HG02852 (cell line): ENCODE measurements at regions not wholly inside any gene's neighbourhood (a gene's known extent, or its start where the extent isn't known, plus 50 kb on each side); places are given as distances from the start of the nearest gene placed in this dataset.
"Not testable (repeated sequence)": the region's sequence is repeated elsewhere in the genome, so short reads cannot be mapped to it uniquely, and the experiment has no call there.

Experiments used
- ATAC-seq: cut with Tn5 transposase; IDR thresholded peaks from one replicate; pipeline ENCODE4 v1.9.1; 2021; ENCODE audit warnings: mild to moderate bottlenecking, moderate library complexity; ENCODE audit not compliant: unreplicated experiment

DNA sequence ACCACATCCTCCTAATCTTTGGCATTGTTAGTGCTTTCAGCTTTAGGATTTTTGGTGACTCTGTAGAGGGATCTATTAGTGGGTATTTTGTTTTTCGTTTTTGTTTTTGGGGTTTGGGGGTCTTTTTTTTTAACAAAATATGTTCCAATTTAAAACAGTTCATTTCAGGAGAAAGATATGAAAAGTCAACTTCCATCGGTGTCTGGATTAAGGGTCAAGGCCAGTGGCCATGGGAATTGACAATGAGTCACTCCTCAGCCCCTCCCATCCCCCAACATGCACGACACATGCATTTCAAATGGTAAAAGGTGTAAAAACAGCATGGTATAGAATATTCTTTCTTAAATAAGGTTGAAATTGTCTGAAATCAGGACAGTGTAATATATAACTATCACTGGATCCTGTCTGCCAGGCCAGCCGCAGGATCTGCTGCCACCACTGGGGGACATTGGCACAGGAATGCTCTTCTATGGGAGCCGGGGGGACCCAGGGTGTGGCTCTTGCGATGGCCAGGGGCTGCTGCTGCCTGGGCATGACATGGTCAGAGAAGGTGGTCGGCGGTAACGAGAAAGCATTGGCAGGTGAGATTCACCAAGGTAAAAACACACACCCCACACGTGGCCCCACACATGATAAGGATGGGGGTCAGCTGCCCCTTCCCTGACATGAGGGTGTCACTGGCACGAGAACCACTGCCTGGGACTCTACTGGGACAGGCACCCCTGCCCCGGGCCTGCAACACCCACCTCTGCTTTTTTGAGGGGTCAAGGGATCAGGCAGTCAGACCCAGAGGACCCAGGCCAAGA lies 126.2 kb upstream of the KCTD7 start:
- no peak for ATAC-seq

DNA sequence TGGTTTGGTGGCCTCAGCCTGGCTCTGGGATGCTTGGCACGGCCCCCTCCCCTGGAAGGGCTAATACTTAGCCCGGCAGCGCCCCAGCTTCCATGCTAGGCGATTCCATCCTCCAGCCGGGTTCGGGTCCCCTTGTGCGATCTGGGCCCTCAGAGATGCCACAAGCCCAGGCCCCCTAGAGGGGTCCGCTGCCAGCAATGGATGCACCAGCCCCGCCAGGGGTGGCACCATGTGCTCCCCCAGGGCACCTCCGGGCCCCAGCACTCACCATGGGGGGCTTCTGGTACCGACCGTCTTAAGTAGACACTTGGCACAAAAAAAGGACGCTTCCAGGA lies 125.7 kb upstream of the KCTD7 start:
- ATAC-seq: no peak

DNA sequence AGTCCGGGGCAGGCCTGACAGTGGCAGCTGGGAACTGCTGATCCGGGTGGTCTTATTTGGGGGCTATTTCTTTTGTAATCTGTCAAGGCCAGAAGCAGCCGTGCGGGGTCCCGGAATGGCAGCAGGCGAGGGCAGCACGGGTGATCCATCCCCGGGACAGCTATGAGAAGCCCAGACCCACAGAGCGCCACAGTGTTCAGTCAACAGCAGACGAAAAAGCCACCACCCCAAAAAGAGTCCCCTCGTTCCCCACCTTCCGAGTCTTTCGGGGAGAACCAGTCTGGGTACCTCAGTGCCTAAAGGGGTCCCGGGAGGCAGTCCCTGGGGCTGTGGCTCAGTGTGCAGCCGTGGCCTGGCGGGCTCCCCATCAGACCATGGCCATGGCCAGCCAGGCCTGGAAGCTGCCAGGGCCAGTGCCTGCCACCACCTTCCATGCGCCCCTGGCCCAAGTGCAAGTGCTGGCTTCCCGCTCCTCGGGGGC lies 125.1 kb upstream of the KCTD7 start:
- ATAC-seq: no peak

DNA sequence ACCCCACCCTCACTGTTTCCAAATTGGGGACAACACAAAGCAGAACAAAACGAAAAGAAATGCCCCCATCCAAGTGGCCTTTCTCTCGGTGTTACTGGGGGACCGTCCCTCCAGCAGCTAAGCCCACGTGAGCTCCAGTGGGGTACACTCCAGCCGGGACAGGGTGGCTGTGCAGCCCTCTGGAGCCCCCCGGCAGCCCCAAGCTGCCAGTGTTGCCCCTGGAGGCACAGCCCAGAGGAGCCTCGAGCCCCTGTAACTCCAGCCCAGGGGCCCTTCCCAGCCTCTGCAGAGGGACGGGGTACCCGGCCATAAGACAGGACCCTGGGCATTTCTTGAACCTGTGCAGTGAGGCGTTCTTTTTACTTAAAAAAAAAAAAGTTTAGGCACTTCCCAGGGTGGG lies 124.5 kb upstream of the KCTD7 start:
- no peak for ATAC-seq

DNA sequence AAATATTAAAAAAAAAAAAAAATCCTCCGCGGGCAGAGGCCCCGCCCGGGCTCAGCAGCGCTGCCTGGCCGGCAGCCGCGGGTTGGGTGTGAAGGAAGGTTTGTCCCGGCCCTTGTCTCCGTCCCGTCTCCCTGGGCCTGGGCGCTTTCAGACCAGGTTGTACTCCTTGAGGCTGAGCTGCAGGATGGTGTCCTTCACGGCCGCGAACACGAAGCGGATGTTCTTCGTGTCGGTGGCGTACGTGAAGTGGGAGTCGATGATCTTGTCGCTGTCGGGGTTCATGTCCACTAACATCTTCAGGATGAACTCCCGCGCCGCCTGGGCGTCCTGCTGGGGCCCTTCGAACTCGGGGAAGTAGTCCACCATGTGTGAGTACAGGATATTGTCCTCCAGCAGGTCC lies 123.7 kb upstream of the KCTD7 start:
- no peak for ATAC-seq

DNA sequence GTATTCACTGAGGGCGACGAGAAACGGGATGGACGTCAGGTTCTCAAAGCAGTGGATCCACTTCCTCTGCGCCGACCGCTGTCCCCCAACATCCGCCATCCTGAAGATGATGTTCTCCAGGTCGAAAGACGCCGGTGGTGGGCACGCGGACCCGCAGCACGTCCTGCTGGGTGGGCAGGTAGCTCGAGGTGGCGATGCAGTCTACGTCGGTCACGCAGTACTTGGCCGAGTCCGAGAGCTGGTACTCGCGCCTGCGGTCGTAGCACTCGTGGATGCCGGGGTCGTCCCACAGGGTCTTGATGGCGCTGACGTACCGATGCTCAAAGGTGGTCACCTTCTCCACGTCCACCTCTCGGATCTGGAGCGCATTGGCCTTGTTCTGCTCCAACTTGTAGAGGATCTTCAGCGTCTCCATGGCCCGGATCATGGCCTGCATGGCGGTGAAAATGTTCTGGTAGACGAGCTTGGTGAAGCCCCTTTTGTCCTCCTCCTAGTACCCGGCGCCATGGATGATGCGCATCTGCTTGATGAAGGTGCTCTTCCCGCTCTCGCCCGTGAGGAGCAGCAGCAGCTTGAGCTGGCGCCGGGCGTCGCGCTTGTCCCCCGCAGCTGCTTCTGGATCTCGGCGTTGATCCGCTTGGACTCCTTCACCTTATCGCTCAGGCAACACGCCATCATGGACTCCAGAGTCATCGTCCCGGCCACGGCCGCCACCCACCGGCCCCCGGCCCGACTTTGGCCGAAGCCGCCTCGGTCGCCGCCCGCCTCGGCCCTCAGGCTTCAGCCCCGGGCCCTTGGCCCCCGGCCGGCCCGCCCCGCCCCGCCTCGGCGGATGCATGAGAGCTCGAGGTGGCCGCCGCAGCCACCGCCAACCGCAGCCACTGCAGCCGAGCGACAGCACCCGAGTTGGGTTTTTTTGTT lies 122.9 kb upstream of the KCTD7 start:
- ATAC-seq: no peak

DNA sequence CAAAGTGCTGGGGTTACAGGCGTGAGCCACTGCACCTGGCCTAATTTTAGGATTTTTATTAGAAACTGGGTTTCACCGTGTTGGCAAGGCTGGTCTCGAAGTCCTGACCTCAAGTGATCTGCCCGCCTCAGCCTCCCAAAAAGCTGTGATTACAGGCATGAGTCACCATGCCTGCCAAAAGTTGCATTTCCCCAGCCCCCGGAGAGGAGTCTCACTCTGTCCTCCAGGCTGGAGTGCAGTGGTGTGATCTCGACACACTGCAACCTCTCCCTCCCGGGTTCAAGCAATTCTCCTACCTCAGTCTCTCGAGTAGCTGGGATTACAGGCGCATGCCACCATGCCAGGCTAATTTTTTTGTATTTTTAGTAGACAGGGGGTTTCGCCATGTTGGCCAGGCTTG lies 122.0 kb upstream of the KCTD7 start:
- not testable (repeated sequence) for ATAC-seq

DNA sequence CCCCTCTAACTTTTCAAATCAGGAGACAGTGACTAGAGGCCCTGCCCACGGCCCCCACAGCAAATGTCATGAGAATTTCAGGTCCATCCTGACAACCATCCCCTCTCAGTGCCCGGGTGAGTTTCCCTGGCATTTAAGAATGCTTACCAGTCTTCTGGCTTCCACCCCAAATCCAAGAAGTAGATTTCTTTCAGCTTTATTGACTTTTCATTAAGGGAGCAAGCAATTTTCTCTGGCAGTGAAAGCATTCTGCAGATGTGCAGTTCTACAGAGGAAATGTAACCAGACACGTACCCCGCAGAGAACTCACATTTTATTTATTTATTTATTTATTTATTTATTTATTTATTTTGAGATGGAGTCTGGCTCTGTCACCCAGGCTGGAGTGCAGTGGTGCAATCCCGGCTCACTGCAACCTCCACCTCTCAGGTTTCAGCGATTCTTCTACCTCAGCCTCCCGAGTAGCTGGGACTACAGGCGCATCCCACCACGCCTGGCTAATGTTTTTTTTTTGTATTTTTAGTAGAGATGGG lies 120.9 kb upstream of the KCTD7 start:
- ATAC-seq: no peak

DNA sequence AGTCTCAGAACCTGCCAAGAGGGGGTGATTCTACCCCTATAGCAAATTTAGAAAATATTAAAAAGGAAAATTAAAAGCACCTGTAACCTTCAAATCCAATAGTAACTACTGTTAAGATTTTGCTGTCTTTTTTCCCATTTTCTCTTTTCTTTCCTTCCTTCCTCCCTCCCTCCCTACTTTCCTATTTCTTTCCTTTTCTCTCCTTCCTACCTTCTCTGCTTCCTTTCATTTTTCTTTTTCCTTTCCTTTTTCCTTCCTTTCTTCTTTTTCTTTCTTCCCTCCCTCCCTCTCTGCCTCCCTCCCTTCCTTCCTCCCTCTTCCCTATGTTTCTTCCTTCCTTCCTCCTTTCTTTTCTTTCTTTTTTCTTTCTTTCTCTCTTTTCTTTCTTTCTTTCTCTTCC lies 120.2 kb upstream of the KCTD7 start:
- no peak for ATAC-seq

DNA sequence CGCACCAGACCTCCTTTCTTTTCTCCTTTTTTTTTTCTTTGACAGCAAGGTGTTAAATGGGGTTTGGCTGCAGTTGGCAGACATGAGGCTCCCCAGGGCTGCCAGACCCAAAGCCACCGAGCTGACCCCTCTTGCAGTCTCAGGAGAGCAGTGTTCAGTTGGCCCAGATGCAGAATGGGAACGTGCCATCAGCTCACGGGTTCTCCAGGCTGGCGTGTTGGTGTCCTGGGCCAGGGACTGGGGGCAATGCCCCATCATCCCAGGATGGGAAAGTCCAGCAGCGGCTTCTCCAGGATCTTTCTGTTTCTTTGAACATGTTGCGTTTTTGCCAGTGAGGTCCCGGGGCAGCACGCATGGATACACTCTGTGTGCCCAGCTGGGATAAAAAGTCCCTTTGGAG lies 114.6 kb upstream of the KCTD7 start:
- no peak for ATAC-seq

DNA sequence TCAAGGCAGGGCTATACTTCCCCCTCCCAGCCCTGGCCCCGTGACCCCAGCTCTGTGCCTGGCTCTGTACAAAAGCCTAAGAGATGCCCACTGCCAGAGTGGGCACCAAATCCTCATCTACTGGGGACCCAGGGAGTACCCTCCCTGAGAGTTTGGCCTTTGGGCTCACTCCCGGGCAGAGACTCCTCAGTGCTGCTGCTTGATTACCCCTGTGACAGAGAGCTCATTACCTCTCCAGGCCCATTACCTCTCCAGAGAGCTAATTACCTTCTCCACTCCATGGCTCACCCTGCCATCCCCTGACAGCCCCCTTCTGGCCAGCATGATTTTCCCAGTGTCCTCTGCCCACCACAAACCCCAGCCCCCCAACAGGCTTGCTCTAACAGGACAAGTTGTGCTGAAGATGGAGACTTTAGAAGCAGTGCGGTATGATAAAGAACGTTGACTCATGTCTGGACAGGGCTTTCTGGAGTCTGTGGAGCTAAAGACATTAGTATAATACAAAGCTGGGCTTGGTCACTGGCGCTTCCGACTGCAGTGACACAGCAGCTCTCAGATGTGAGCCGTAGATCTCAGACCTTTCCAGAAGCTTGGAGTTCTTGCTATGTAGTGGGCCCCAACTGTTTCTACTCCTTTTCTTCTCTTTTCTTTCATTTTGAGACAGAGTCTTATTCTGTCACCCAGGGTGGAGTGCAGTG lies 111.3 kb upstream of the KCTD7 start:
- no peak for ATAC-seq

DNA sequence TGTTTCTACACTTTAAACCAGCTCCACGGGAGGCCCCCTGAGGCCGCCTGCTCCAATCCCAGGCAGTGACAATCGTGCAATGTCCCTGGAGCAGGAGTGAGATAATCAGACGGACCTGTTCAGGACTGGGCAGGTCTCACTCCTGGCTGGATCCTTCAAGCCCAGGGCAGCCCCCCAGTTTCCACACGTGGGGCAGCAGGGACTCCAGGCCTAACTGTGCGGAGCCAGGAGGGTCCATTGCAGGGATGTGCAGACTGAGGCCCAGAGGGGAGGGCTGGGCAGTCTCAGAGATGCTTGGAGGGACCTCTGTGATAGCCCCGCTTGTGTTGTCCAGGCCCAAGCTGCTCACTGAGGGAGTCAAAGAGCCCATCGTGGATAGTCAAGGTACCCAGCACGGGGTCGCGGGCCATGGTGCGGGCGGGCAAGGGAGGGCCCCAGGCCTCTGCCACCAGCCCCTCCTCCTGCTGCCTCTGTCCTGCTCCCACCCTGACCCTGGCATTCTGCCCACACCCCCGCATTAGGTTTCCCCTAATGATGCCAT lies 110.5 kb upstream of the KCTD7 start:
- no peak for ATAC-seq

DNA sequence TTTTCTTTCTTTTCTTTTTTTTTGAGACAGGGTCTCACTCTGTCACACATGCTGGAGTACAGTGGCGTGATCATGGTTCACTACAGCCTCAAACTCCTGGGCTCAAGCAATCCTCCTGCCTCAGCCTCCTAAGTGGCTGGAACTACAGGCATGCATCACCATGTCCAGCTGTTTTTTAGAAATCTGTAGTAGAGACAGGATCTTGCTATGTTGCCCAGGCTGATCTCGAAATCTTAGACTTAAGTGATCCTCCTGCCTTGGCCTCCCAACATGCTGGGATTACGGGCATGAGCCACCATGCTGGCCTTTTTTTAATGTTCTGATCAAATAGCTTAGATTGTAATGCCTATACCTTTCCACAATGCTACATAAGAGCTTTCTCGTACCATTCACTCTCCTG lies 107.0 kb upstream of the KCTD7 start:
- ATAC-seq: no peak

DNA sequence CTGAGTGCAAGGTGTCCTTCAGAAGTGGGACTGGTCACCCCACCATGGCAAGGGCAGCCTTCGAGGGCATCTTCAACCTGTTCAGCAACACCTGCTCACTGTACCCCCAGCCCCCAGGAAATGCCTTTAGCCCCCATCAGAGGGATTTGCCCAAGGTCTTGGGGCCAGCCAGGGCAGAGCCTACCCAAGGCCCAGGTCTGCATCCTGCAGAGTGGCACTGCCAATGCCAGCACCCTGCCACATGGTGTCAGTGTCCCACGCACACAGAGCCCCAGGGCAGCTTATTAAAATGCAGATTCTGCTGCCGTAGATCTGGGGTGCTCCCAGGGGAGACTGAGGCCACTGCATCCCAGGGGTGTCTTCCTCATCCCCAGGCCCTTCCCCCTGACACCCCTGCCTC lies 106.2 kb upstream of the KCTD7 start:
- no peak for ATAC-seq

DNA sequence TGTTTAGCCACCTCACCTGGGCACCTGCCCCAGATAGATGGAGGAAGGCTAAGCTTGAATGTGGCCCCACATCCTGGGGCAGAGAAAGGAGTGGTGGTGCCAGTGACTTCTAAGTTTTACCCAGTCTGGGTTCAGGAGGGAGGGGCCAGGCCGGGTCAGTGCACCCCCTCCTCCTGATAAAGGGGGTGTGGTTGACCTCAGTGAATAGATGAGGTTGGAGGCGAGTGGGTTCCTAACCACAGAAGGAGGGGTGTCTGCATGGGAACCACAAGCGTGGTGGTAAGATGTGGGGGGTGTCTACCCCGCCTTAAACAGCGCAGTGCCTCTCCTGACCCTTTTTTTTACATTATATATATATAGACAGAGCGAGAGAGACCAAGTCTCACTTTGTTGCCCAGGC lies 105.3 kb upstream of the KCTD7 start:
- no peak for ATAC-seq

DNA sequence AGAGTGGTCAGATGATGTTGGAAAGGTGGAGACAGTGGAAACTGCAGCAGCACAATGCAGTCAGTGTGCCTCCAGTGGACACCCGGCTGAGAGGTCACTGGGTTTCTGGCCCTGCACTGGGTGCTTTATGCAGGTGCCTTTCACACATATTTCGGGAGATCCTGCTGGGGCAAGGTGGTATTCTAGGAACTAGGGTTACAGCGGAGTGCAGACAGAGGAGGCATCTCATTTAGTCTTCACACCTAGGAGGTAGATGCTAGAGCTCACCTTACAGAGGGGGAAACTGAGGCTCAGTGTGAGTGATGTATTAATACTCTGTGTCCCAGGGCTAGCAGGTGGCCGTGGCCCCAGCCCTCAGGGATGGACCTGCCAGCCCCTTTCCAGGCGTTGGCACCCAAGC lies 103.9 kb upstream of the KCTD7 start:
- ATAC-seq: no peak

DNA sequence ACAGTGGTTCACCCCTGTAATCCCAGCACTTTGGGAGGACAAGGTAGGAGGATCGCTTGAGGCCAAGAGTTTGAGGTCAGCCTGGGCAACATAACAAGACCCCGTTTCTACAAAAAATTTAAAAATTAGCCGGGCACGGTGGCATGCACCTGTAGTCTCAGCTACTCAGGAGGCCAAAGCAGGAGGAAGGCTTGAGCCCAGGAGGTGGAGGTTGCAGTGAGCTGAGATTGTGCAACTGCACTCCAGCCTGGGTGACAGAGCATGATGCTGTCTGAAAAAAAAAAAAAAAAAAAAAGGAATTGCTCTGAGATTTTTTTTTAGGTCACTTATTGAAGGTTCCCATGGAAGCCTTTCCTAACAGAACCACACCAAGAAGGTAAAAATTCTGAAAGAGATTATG lies 101.9 kb upstream of the KCTD7 start:
- ATAC-seq: not testable (repeated sequence)

DNA sequence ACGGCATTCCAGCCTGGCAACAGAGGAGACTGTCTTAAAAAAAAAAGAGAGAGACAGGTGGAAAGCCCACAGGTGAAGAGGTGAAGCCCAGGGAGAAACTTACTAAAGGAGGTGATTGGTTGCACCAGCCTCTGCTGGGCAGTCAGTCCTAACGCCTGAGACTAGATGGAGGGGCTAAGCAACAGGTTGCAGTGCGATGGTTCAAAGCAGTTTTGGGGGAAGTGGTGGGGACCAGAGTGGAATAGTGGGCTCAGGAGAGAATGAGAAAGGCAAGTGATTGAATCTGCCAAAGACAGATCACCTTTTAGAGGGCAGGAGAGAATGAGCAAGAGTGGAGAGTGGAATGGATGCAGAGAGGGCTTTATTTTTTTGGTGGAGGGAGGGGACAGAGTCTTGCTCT lies 100.0 kb upstream of the KCTD7 start:
- ATAC-seq: no peak

DNA sequence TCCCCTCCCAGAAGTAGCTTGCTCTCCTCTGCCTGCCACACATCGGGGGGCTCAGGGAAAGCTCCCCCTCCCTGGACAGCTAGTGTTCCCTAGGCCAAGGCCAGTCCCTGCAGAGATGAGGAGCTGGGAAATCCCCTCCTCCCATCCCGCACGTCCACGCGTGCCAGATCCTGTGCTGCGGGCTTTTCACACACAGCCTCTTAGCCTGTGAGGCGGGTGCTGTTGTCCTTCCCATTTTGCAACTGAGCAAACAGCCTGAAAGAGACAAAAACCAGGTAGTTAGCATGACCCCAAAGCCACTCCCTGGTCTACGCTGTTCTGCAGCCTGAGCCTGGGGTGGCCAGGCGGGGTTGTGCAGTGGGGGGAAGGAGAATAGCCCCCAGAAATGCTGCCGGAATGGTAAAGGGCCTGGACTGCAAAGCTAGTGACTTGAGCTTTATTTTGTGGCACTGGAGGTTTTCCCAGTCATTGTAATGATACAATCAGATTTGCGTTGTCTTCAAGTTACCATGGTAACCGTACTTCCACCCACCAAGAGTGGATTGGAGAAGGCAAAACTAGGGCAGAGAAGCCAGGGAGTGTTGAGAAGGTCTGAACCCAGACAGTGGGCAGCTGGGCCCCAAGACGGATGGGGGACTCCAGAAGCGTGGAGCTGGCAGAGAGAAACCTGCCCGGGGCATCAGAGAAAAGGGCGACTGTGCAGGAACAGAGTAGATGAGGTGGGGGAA lies 98.6 kb upstream of the KCTD7 start:
- no peak for ATAC-seq
